GM12875 (cell line): ENCODE measurements at regions not wholly inside any gene's neighbourhood (a gene's known extent, or its start where the extent isn't known, plus 50 kb on each side); places are given as distances from the start of the nearest gene placed in this dataset.

Experiments used
- H3K4me3 ChIP-seq: one replicate; pipeline ENCODE4 v1.5.1; 2011; ENCODE audit warnings: low read depth, low read length, control low read depth
- CTCF ChIP-seq: IDR thresholded peaks from 2 replicates; pipeline ENCODE4 v1.5.1; 2011; ENCODE audit warnings: low read depth, mild to moderate bottlenecking, control low read depth, inconsistent platforms, low read length, moderate library complexity, borderline replicate concordance; ENCODE audit not compliant: insufficient read depth

GRCh38 chr16:86993426-86994110 lies 323.6 kb downstream of the C16orf95 start:
- no peak overlapping the region for H3K4me3 ChIP-seq
- TF ChIP-seq CTCF: no peak

DNA sequence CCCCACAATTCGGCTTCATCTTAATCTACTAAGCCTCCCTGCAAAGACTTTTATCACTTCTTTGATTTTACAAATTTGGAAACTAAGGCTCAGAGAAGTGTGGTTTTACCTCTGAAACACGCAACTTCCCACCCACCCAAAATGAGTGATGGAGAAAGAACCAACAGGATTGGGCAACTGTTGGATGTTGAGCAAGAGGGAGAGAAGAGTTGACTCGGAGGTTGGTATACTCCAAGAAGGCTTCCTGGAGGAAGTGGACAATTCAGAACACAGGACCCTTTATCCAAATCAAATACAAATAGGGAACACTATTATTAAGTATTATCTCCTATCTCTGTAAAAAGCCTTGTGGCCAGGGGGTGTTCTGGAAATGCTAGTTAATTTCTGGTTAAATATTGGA lies 323.0 kb downstream of the C16orf95 start:
- no peak for TF ChIP-seq CTCF
- no peak overlapping the region for H3K4me3 ChIP-seq

DNA sequence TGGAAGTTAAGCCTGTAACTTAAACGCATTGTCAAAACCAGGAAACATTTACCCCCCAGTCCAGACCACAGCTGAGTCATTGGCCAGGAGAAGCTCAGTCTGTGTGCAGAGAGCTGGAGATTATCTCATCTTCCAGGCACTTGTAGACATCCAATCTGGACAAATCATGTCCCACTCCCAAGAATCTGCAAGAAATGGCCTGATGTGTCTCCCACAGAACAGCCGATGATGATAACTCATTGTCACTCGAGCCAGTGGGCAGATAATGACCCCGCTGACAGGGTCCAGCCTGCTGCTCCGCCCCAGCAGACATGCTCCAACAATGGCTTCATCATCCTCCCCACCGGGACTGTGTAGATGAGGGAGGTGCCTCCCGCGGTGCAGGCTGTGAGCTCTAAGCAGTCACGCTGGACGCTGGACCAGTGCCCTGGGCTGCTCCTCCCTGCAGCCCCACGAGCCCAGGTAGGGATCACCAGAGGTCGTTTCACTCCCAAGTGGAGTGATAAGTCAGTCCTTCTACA lies 322.5 kb downstream of the C16orf95 start:
- TF ChIP-seq CTCF: no peak
- no peak overlapping the region for H3K4me3 ChIP-seq

GRCh38 chr16:86995456-86995855 lies 321.7 kb downstream of the C16orf95 start:
- no peak for TF ChIP-seq CTCF
- no peak overlapping the region for H3K4me3 ChIP-seq

- no peak overlapping the region for H3K4me3 ChIP-seq
- TF ChIP-seq CTCF: no peak
Measured at GRCh38 chr16:86996081-86996480, 321.1 kb downstream of the C16orf95 start.

GRCh38 chr16:86997058-86997457 lies 320.1 kb downstream of the C16orf95 start:
- no peak overlapping the region for H3K4me3 ChIP-seq
- TF ChIP-seq CTCF: no peak
